GM13976 (cell line): ENCODE measurements at regions not wholly inside any gene's neighbourhood (a gene's known extent, or its start where the extent isn't known, plus 50 kb on each side); places are given as distances from the start of the nearest gene placed in this dataset.

Experiments
- DNase-seq: peaks from one replicate; pipeline ENCODE4 v3.0.0; 2012; ENCODE audit warnings: low spot score
- CTCF ChIP-seq: IDR thresholded peaks from 2 replicates; pipeline ENCODE4 v1.5.1; 2012; ENCODE audit warnings: borderline replicate concordance, mild to moderate bottlenecking; ENCODE audit not compliant: insufficient read depth; ENCODE audit errors: extremely low read depth, missing control alignments, control extremely low read depth
- in situ Hi-C: fragments of 300-500 bp; cut with MboI; formaldehyde crosslinking; loops from one replicate; pipeline ENCODE4 v1.12.0; 2022; ENCODE audit warnings: low sequenced_read_pairs, mixed read lengths, inconsistent platforms; ENCODE audit not compliant: unreplicated experiment

- no peak for DNase-seq
- TF ChIP-seq CTCF: no peak
- in situ Hi-C loops: no loop called here
These were observed 101.1 kb upstream of the FUNDC1 start for GRCh38 chrX:44643723-44644122.

- in situ Hi-C loops: no loop called here
- no peak for TF ChIP-seq CTCF
- DNase-seq: no peak
These were observed 94.6 kb upstream of the FUNDC1 start for GRCh38 chrX:44637282-44637681.

GRCh38 chrX:44621078-44621477, 78.4 kb upstream of the FUNDC1 start:
- TF ChIP-seq CTCF: no peak
- no peak for DNase-seq
- in situ Hi-C loops: no loop called here

- TF ChIP-seq CTCF: no peak
- no peak for DNase-seq
- in situ Hi-C loops: no loop called here
These were observed 76.4 kb upstream of the FUNDC1 start for GRCh38 chrX:44619039-44619438.

- DNase-seq: peak; percentile 47
- in situ Hi-C loops: no loop called here
These were observed 53.6 kb upstream of the FUNDC1 start for GRCh38 chrX:44596277-44596676.

More at GRCh38 chrX:44596277-44596676, 53.6 kb upstream of the FUNDC1 start:
- no peak for TF ChIP-seq CTCF
